Panc1 (cell line): ENCODE measurements at regions not wholly inside any gene's neighbourhood (a gene's known extent, or its start where the extent isn't known, plus 50 kb on each side); places are given as distances from the start of the nearest gene placed in this dataset.

Experiments used
- ATAC-seq: fragments of 200-7000 bp; cut with Tn5 transposase; 2 replicates; pipeline ENCODE4 v1.9.1; 2020; ENCODE audit warnings: mild to moderate bottlenecking, moderate library complexity
- BruUV-seq: library from RNA; stranded (reverse); fragments of 400-500 nt; replicated peaks from 2 replicates; lab custom pipeline; 2021; lab: Mats Ljungman, UMichigan
- CTCF ChIA-PET: fragments of 300-600 bp; sonication (Branson Sonifier 250); formaldehyde crosslinking; loops from one replicate; lab custom pipeline; 2022; ENCODE audit warnings: antibody characterized with exemption; lab: Charles Lee
- POLR2A ChIA-PET: fragments of 300-600 bp; sonication (Branson Sonifier 250); formaldehyde crosslinking; loops from one replicate; lab custom pipeline; 2022; ENCODE audit warnings: antibody characterized with exemption; lab: Charles Lee
- DNase-seq: peaks from one replicate; pipeline ENCODE4 v3.0.0-alpha.2; 2010; ENCODE audit warnings: low read depth, low spot score
- H3K27ac ChIP-seq: 2 replicates; pipeline ENCODE4 v1.5.1; 2011; ENCODE audit warnings: mild to moderate bottlenecking, low read length, inconsistent platforms
- H3K27me3 ChIP-seq: fragments of 200-500 bp; sonication (Bioruptor generic); 2 replicates; pipeline ENCODE4 v1.6.0; 2014; ENCODE audit warnings: low read length, inconsistent platforms; ENCODE audit not compliant: control insufficient read depth, insufficient read depth
- H3K36me3 ChIP-seq: fragments of 200-500 bp; sonication (Bioruptor generic); 2 replicates; pipeline ENCODE4 v1.5.1; 2014; ENCODE audit warnings: inconsistent platforms, mild to moderate bottlenecking, low read length, moderate library complexity; ENCODE audit not compliant: control insufficient read depth, insufficient read depth
- H3K4me1 ChIP-seq: 2 replicates; pipeline ENCODE4 v1.5.1; 2011; ENCODE audit warnings: inconsistent platforms, mild to moderate bottlenecking, low read length, moderate library complexity; ENCODE audit not compliant: control insufficient read depth, insufficient read depth
- H3K4me3 ChIP-seq, 2 experiments: 2 replicates each; pipeline ENCODE4 v1.5.1; 2011 to 2012; ENCODE audit warnings: low read depth in 2 of 2, low read length in 2 of 2, mild to moderate bottlenecking in 2 of 2, inconsistent platforms in 1 of 2, moderate library complexity in 1 of 2
- H3K9me3 ChIP-seq: fragments of 200-500 bp; sonication (Bioruptor generic); 2 replicates; pipeline ENCODE4 v1.5.1; 2014; ENCODE audit warnings: low read depth, mild to moderate bottlenecking, inconsistent platforms, low read length, moderate library complexity; ENCODE audit not compliant: control insufficient read depth, insufficient read depth
- CTCF ChIP-seq: fragments of 450-650 bp; IDR thresholded peaks from 2 replicates; pipeline ENCODE4 v1.5.1; 2017; ENCODE audit warnings: mild to moderate bottlenecking
- POLR2AphosphoS5 ChIP-seq: IDR thresholded peaks from 2 replicates; pipeline ENCODE4 v1.6.1; 2012; ENCODE audit warnings: mild to moderate bottlenecking, low read depth, low read length, moderate library complexity
- REST ChIP-seq, 2 experiments: IDR thresholded peaks; 2 replicates each; pipeline ENCODE4 v1.6.1; 2011 to 2012; ENCODE audit warnings: low read depth in 2 of 2, control low read depth in 1 of 2, low read length in 1 of 2, mild to moderate bottlenecking in 1 of 2, moderate library complexity in 1 of 2; ENCODE audit not compliant: insufficient read depth in 1 of 2
- SIN3A ChIP-seq: IDR thresholded peaks from 2 replicates; pipeline ENCODE4 v1.6.1; 2012; ENCODE audit warnings: low read depth, mild to moderate bottlenecking, low read length, moderate library complexity, borderline replicate concordance; ENCODE audit not compliant: insufficient read depth
- TCF7L2 ChIP-seq: IDR thresholded peaks from 2 replicates; pipeline ENCODE4 v1.6.1; 2011; ENCODE audit warnings: mild to moderate bottlenecking, low read depth, low read length, inconsistent platforms
- in situ Hi-C: cut with HindIII; loops from 2 replicates; pipeline ENCODE4 v1.10.0; 2016; ENCODE audit warnings: low sequenced_read_pairs, low pct_unique_long_range_greater_than_20kb
- intact Hi-C: fragments of 100-400 bp; cut with micrococcal nuclease; formaldehyde crosslinking; loops from one replicate; pipeline ENCODE4 v1.10.0; 2022; ENCODE audit not compliant: unreplicated experiment

- ATAC-seq (no peak), DNase-seq (no peak)
- no TSS peak for BruUV-seq
- Histone ChIP-seq H3K27ac (no peak overlapping the region), H3K4me1 (no peaks in the 10 kb centered on the region; the same call in 1 of the 2 replicates), H3K9me3 (no peaks in the 10 kb centered on the region), H3K36me3 (no peaks in the 10 kb centered on the region), H3K27me3 (0 out of 2 replicates have a peak, but pooled peaks cover 3% of the 10 kb centered on the region), H3K4me3 (no peak overlapping the region)
- ChIA-PET POLR2A (no interaction called here), CTCF (no interaction called here)
- TF ChIP-seq SIN3A = no peak
- no peak for TF ChIP-seq CTCF
- no peak for TF ChIP-seq TCF7L2
- TF ChIP-seq POLR2AphosphoS5 = no peak
- TF ChIP-seq REST (IDR thresholded peaks at IDR 0.05; ENCODE audit: insufficient read depth in 1 of 2, low read depth in 2 of 2, low read length in 1 of 2) = no peak
- in situ Hi-C loops (no loop called here), intact Hi-C loops (no loop called here)
These were observed 140.9 kb upstream of the ETS2 start for GRCh38 chr21:38664841-38665240.

GRCh38 chr21:38667291-38667870, 138.3 kb upstream of the ETS2 start:
- ChIA-PET POLR2A (no interaction called here), CTCF (no interaction called here)
- H3K27me3 ChIP-seq = 0 out of 2 replicates have a peak, but pooled peaks cover 1% of the 10 kb centered on the region

More at GRCh38 chr21:38667291-38667870, 138.3 kb upstream of the ETS2 start:
- no peak overlapping the region for H3K4me3 ChIP-seq
- no peaks in the 10 kb centered on the region for H3K4me1 ChIP-seq
- no peak for DNase-seq
- intact Hi-C loops = no loop called here
- no peak overlapping the region for H3K27ac ChIP-seq
- in situ Hi-C loops = no loop called here
- no peak for TF ChIP-seq REST (IDR thresholded peaks at IDR 0.05; ENCODE audit: insufficient read depth in 1 of 2, low read depth in 2 of 2, low read length in 1 of 2)
- no peak for TF ChIP-seq CTCF
- no peak for TF ChIP-seq POLR2AphosphoS5
- no peak for TF ChIP-seq TCF7L2
- TF ChIP-seq SIN3A = no peak
- H3K9me3 ChIP-seq = no peaks in the 10 kb centered on the region
- no peak for ATAC-seq
- no peaks in the 10 kb centered on the region for H3K36me3 ChIP-seq
- no TSS peak for BruUV-seq
